Hematopoietic multipotent progenitor cell (in vitro differentiated cells): ENCODE measurements at regions not wholly inside any gene's neighbourhood (a gene's known extent, or its start where the extent isn't known, plus 50 kb on each side); places are given as distances from the start of the nearest gene placed in this dataset.

ENCODE experiments used
- DNase-seq, 3 donors: peaks; one replicate each; pipeline ENCODE4 v3.0.0-alpha.2; 2011 to 2015; ENCODE audit warnings: low read depth in 2 of 3, low spot score in 2 of 3

DNA sequence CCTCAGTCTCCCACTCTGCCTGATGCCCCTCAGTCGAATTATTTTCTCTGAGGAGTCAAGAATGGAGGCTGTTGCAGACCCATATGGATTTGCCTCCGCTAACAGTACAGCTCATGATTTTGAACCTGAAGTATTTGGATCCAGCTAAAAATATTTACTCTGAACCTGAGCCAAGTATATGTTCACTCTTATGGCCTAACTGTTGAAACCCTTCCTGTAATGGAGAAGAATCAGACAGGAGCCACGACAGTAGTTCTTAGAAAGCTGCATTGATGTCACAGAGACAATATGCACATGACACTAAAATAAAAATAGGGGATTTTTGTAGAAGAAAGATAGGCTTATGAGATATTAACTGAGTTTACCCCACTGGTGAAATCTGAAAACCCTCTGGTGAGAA is 1128.3 kb upstream of the FLRT2 start:
- DNase-seq = no peak

DNA sequence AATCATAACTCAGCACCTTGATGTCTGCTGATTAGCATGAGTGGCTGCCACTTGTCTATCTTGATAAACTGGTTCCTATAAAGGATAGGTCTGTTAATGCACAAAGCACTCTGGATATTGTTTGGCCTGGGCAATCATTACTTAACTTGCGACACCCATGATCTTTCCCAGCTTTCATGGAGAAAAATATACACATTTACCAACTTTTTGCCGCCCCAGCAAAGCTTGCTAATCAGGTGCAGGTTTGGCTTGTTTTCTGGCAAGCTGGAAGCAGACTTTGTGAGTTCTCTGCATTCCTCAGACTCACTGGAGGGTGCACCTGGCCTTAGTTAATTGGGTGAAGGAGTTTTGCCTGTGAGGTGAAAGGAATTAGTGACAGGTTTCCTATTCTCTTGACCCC is 1126.4 kb upstream of the FLRT2 start:
- DNase-seq = no peak

DNA sequence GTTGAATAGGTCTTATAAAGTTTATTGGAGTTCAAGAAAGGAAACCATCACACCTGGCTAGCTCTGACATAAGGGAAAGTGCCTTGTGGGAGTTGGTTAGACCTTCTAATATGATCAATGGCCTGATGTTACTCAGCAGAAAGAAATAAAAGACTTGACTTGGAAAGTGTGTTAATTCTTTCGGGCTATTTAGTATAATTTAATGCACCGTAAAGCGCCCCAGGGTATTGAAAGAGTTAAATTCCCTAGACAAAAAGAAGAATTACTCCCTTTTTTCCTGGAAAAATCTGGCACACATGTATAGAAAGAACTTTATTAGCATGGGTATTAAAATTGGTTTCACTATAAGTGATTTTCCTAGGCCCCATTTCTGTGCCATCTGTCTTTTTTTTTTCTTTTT is 1125.7 kb upstream of the FLRT2 start:
- DNase-seq = no peak

DNA sequence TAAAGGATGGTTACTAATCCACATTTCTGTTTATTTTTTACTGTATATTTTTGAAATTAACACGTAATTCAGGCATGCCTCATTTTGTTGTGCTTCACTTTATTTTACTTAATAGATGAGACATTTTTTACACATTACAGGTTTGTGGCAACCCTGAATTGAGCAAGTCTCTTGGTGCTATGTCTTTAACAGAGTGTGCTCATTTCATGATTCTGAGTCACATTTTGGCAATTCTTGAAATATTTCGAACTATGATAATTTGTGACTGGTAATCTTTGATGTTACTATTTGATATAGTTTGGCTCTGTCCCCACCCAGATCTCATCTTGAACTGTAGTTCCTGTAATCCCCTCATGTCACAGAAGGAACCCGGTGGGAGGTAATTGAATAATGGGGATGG is 1120.5 kb upstream of the FLRT2 start:
- DNase-seq = no peak

DNA sequence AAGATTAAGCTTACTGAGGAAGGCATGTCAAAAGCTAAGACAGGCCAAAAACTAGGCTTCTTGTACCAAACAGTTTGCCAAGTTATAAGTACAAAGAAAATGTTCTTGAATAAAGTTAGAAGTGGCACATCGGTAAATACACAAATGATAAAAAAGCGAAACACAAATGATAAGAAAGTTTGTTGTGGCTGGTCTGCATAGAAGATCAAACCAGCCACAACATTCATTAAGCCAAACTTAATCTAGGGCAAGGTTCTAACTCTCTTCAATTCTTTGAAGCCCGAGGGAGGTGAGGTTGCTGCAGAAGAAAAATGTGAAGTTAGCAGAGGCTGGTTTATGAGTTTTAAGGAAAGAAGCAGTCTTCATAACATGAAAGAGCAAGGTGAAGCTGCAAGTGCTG is 1119.6 kb upstream of the FLRT2 start:
- DNase-seq = no peak

DNA sequence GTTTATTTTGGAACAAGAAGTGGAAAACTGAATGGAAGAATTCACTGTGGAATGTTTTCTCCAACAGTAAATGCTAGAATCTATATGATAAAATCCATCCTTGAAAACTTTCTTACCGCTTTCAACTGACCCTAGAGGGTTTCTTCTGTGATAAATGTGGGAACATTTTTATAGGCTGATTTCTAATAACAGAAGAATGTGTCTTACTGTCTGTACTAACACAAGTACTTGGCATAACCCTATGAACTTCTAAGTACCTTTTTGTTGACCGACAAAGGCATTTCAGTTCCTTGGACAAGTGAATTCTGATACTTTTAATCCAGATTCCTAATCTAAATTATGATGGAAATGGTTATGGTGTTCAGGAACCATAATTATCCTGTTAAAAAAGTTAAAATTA is 1109.7 kb upstream of the FLRT2 start:
- DNase-seq = no peak

DNA sequence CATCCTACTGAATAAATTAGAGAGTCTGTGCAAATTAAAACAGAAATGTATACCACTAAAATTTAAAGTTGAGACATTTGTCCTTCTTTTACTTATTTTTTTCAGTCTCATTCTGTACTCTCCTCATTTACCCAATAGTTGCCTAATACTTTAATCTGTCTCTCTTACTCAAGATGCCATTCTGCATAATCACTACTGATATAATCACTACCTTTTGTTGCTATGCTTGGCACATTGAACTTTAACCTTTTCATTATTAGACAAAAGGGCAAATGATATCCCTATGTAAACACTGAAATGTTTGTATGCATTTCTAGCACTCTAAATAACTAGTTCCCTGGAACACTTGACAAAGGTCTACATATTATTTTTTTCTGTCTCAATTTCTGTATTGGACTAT is 1108.3 kb upstream of the FLRT2 start:
- no peak for DNase-seq

DNA sequence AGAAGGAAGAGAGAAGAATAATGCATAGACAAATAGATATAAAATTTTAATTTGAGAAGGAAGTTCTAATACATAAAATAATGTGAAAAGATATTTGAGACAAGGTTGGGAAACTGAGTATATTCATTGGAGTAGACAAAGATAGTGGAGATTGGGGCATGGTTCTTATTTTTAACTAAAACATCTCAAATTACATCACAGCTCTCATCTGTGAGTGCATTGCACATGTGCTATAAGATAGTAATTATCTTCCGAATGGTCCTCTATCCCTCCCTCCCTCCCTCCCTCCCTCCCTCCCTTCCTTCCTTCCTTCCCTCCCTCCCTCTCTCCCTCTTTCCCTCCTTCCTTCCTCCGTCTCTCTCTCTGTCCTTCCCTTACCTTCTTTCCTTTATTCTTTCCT is 1104.0 kb upstream of the FLRT2 start:
- no peak for DNase-seq

DNA sequence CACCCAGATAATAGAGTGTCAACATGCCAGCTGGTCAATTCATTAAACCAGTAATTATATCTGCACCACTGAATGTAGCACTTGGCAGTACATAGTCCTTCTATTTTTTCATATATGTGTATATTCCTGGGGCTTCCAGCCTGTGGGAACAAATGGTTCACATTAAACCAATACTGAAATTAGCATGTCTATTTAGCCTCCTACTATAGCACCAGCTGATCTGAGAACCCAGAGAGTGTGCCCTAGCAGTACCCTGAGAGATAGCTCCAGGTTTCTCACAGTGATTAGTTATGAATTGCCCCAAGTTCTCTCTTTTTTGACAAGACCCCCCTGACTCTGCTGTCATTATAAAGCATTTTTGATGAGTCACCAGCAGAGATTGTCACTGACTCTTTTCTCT is 1097.3 kb upstream of the FLRT2 start:
- DNase-seq = no peak

DNA sequence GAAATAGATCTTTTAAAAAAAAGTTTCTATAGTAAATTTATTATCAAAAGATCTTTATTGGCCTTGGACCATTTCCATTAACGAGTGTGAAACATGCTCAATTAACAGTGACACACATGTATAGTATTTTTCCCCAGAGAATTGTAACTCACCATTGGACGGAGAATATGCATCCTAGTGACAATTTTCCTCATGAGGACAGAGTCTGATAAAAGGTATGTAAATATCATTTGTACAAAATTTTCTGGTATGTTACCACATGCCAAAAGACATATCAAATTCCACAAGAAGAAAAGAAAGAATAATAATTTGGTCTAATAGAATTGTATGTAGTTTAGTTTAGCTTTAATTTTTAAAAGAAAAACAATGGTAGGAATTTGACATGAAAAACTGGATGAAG is 1096.0 kb upstream of the FLRT2 start:
- DNase-seq = no peak

DNA sequence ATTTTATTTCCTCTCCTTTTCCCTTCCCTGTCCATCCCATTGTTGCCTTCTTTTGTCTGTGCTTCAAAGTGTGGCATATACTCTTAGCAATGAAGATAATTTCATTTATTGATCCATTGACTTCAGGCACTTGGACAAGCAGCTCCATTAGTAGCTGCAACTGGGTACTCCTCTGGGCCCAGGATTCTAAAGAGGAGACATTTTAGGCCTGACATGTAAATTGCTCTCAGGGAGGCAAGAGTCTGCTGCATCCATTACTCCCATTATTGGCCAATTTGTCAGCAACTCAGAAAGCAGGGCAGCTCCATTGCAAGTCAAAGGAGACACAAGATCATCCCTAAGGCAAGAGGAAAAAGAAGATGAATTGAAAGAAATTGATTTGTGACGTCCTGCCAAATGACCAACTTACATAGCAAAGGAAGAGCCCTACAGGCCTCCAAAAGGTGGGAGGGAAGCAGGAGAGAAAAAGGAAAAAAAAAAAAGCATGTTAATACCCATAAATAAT is 1094.1 kb upstream of the FLRT2 start:
- no peak for DNase-seq

DNA sequence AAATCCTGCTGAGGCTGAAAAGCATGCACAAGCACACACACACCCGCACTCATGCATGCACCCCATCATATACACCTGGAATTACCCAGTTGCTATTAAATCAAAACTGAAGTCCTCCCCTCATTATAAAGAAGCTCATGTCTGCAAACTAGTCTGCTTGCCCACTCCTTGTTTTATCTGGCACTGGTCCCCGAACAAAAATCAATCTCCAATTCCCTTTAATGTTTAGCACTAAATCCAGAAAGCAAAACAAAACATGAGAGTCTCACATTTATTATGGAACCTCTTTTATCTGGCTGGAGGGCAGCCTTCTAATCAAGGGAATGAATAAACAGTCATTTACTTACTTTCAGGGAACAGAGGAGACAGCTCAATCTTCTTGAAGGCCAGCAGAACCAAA is 1093.4 kb upstream of the FLRT2 start:
- no peak for DNase-seq

DNA sequence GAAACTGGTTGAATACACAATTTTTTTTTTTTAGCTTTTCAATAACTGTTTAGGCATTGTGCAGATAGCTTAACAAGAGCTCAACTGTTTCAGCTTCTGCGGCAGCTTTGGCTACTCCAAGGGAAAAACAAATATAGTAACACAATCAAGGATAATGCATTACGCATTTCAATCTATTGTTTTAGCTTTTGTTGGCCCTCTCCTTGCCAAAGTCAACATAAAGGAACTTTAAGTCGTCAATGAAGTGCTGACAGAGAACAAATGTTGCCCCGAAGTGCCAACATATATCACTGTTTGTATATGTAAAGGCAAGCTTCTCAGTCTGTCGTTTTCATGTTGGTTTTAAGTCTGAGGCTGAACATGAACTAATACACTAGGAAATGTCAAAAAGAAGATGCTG is 1087.4 kb upstream of the FLRT2 start:
- DNase-seq = no peak

DNA sequence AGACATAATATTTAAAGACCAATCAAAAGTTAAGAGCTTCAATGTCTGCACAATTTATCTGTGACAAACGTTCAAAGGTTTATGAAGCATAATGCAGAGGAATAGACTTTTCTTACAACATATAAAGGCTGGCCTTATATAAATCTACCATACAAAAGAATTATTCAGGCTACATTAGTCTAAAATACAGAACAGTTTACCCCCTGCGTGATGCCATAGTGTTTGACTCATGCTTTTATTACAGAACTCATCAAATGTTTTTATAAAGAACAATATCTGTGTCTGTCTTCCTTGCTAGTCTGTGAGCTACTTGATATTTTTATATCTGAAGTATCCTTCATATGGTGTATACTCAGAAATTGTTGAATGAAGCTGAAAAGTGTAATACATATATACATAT is 1084.5 kb upstream of the FLRT2 start:
- no peak for DNase-seq

DNA sequence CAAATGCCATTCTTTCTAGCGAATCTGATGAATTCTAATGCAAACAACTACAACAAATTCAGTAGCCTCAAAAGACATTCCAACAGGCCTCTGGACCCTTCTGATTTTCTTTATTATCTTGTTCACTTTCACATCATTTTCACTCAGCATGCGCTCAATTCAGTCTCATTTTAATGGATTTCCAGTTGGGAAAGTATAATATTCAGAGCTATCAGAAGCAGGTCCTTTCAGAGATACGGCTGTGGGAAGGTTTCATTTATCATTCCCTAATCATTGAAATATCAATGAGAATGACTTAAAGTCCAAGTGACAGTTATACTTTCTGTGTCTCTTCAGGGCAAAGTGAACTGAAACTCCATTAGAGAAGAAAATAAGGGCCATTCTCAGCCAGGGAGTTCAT is 1083.7 kb upstream of the FLRT2 start:
- DNase-seq = no peak

DNA sequence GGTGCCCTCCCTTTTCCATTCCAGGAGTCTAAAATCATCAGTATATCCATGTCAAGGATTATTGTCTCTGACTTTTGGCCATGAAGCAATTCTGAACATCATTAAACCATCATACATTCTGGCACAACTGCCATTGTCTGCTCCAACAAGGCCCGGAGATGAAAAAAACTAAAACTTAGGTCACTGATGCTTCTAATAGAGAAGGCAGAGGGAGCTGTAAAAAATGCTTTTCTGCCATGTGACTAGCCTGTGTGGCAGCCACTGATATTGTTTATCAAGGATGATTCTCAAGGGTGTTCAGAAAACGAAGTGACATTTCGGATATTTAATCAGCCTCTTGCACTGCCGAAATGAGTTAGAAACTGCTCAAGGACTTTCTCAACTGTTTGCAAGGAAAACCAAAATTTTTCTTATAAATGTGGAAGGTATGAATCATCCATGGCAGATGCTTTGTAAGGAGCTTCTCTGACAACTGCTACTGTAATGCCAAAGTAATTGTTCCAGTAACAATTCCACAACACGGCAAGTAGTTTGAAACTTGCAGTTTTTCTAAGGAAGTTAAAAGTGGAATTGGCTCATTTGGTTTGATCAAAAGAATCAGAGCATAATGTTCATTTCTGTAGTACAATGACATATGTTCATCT is 1076.5 kb upstream of the FLRT2 start:
- no peak for DNase-seq

DNA sequence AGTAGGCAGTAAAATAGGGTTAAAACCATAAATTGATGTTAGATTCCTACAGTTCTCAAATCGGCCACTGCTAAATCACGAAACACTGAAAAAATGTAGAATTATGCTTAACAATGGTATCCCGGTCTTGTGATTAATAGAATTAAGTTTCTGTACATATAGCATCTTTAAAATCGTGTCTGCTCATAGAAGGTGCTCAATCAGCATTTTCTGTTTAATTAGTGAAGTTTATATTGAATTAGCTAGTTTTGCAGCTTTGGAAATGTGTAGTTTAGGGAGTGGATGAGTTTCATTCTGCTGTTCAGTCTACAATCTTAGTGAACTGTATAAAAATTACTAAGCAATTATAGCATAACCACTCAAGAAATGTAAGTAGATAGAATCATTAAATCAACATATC is 1075.8 kb upstream of the FLRT2 start:
- no peak for DNase-seq

DNA sequence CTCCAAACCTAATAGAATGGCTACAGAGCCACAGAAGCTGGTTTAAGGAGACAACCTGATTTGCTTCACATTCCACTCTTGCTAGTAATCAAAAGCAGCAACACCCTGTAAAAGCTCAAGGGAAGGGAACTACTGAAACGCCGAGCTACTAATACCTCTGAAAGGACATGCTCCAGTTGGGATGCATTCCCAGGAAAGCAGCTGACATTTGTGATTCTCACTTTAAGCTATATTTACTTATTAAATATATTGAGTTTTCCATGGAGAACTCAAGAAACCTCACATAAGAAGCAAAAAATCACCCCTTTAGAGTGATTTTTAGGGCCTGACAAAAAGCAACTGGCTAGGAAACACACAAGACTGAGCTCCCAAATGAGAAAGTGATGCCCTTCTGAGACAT is 1073.0 kb upstream of the FLRT2 start:
- no peak for DNase-seq

DNA sequence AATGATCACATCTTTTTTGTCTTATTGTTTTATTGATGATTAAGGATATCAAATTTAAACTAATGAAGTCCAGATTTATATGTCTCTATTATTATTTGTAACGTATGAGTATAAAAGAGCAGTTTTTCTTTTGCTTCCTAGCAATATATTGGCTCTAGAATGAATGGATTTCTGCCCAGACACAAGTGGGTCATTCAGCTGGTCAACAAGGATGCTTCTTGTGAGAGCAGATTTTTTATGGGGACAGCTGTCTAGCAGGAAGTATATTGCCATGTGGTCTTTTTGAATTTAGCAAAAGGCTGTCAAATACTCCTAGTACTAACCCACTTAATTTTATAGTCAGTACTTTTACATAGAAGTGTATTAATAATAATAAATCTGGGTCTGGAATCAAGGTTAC is 1071.1 kb upstream of the FLRT2 start:
- no peak for DNase-seq

DNA sequence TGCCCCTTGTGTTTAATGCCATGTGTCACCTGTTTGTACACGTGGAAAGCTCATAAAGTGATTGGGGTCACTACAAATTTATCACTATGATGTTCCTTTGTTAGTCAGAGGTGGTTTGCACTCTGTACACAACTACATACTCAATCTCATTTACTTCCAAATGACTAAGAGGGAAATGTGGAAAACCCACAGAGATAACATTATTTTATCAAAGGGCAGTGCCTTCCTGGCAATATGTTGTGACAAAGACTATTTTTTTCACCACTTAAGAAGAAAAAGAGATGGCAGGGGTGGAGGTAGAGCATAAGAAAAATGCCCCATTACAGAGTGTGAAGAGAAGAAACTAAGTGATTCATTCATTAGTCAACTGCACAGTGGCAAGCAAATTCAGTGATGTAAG is 1064.1 kb upstream of the FLRT2 start:
- no peak for DNase-seq

DNA sequence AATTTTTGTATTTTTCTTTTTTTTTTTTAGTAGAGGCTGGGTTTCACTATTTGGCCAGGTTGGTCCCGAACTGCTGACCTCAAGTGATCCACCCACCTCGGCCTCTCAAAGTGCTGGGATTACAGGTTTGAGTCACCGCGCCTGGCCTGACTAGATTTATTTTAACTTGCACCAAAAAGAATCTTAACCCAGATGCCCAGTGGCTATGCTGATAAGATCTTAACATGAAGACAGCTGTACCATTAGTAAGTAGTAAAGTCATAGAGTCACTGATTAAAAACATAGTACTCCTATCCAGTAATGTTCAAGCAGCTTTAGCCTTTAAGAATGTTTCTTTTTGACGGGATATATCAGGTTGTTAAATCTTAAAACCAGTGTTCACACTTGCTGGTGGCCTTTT is 1061.8 kb upstream of the FLRT2 start:
- no peak for DNase-seq

DNA sequence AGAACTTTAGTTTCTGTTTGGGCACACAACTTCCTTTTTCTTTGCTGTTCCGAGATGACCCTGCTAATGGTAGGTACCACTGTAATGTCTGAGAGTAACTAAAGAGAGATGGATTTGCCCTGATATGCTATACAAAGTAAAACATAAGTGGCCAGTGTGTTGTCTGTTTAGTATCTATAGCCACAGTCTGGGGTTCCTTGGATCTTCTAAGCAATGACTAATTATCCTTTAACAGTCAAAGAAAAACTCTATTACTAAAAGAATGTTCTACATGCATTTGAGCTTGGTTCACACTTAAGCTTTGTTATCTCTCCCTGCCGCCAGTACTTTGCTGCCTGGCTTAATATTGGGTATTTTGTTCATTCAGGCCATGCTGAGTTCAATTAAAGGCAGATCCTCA is 1051.9 kb upstream of the FLRT2 start:
- DNase-seq = no peak
